ENCODE measurements at regions not wholly inside any gene's neighbourhood (a gene's known extent, or its start where the extent isn't known, plus 50 kb on each side); places are given as distances from the start of the nearest gene placed in this dataset.

GRCh38 chr9:38282756-38283155 lies 109.7 kb upstream of the ALDH1B1 start:
- TF ChIP-seq CTCF (IDR thresholded peaks at IDR 0.05), result no peak
- H3K9me3 Mint-ChIP-seq, result peaks cover 0 to 3% (median 0%) of the 10 kb centered on the region in 7 donors
- WGBS (ENCODE audit: insufficient coverage), result 65% methylated on average over 4 of the region's 4 CpGs
- Histone ChIP-seq H3K4me1 (ENCODE audit: control insufficient read depth in 1 of 2, insufficient read depth in 2 of 2, low read length in 2 of 2) (no peaks in the 10 kb centered on the region), H2AFZ (ENCODE audit: insufficient read depth, low read depth, low read length, poor library complexity, severe bottlenecking) (no peak overlapping the region), H4K20me1 (ENCODE audit: insufficient read depth, low read length) (no peaks in the 10 kb centered on the region), H3K27ac (ENCODE audit: low read depth in 1 of 2, low read length in 2 of 2) (no peak overlapping the region), H3K9me3 (replicated peaks in 1 of 2; ENCODE audit: control insufficient read depth in 1 of 2, insufficient read depth in 1 of 2, low read length in 2 of 2) (no peaks in the 10 kb centered on the region), H3K27me3 (ENCODE audit: control insufficient read depth in 2 of 2, insufficient read depth in 2 of 2, low read length in 2 of 2) (no peaks in the 10 kb centered on the region), H3K9ac (ENCODE audit: insufficient read depth, low read length, poor library complexity, severe bottlenecking) (no peak overlapping the region), H3K4me3 (replicated peaks in 1 of 3; ENCODE audit: low read depth in 2 of 3, low read length in 3 of 3) (no peak overlapping the region), H3K79me2 (ENCODE audit: insufficient read depth, low read length) (no peaks in the 10 kb centered on the region), H3K4me2 (replicated peaks; ENCODE audit: extremely low read depth, low read length, poor library complexity, severe bottlenecking) (no peak overlapping the region), H3K36me3 (replicated peaks in 1 of 2; ENCODE audit: control insufficient read depth in 1 of 2, insufficient read depth in 2 of 2, low read length in 2 of 2) (no peaks in the 10 kb centered on the region)
- no peaks in the 10 kb centered on the region for H3K36me3 Mint-ChIP-seq
- peaks cover 0 to 5% (median 1%) of the 10 kb centered on the region in 3 donors for H3K27me3 Mint-ChIP-seq (ENCODE audit: low read depth in 3 of 3)
- H3K4me1 Mint-ChIP-seq, result no peaks in the 10 kb centered on the region
- H3K4me3 Mint-ChIP-seq, result no peak overlapping the region
- H3K27ac Mint-ChIP-seq, result no peak overlapping the region
- intact Hi-C loops (cut with micrococcal nuclease), result no loop called here
- DNase-seq, result no peak

- Histone ChIP-seq H4K20me1 (ENCODE audit: insufficient read depth, low read length) (no peaks in the 10 kb centered on the region), H3K9ac (ENCODE audit: insufficient read depth, low read length, poor library complexity, severe bottlenecking) (no peak overlapping the region), H3K4me3 (replicated peaks in 1 of 3; ENCODE audit: low read depth in 2 of 3, low read length in 3 of 3) (no peak overlapping the region), H3K36me3 (replicated peaks in 1 of 2; ENCODE audit: control insufficient read depth in 1 of 2, insufficient read depth in 2 of 2, low read length in 2 of 2) (no peaks in the 10 kb centered on the region), H3K9me3 (replicated peaks in 1 of 2; ENCODE audit: control insufficient read depth in 1 of 2, insufficient read depth in 1 of 2, low read length in 2 of 2) (no peaks in the 10 kb centered on the region), H3K27ac (ENCODE audit: low read depth in 1 of 2, low read length in 2 of 2) (no peak overlapping the region), H2AFZ (ENCODE audit: insufficient read depth, low read depth, low read length, poor library complexity, severe bottlenecking) (no peak overlapping the region), H3K79me2 (ENCODE audit: insufficient read depth, low read length) (no peaks in the 10 kb centered on the region), H3K4me1 (ENCODE audit: control insufficient read depth in 1 of 2, insufficient read depth in 2 of 2, low read length in 2 of 2) (no peaks in the 10 kb centered on the region), H3K4me2 (replicated peaks; ENCODE audit: extremely low read depth, low read length, poor library complexity, severe bottlenecking) (no peak overlapping the region), H3K27me3 (ENCODE audit: control insufficient read depth in 2 of 2, insufficient read depth in 2 of 2, low read length in 2 of 2) (no peaks in the 10 kb centered on the region)
- WGBS (ENCODE audit: insufficient coverage), result 91% methylated on average over 11 of the region's 11 CpGs
- H3K4me3 Mint-ChIP-seq, result no peak overlapping the region
- H3K9me3 Mint-ChIP-seq, result peaks cover 0 to under 1% (median 0%) of the 10 kb centered on the region in 7 donors
- no peak overlapping the region for H3K27ac Mint-ChIP-seq
- intact Hi-C loops (cut with micrococcal nuclease), result no loop called here
- peaks cover under 1 to 5% (median 1%) of the 10 kb centered on the region in 3 donors for H3K27me3 Mint-ChIP-seq (ENCODE audit: low read depth in 3 of 3)
- no peaks in the 10 kb centered on the region for H3K36me3 Mint-ChIP-seq
- no peak for TF ChIP-seq CTCF (IDR thresholded peaks at IDR 0.05)
- no peak for DNase-seq
- peaks cover 2% of the 10 kb centered on the region for H3K4me1 Mint-ChIP-seq
Measured at GRCh38 chr9:38281917-38282316, 110.6 kb upstream of the ALDH1B1 start.

Measured in CD14-positive monocyte (primary cell).